Sigmoid colon (tissue), 6 donors: ENCODE measurements at regions not wholly inside any gene's neighbourhood (a gene's known extent, or its start where the extent isn't known, plus 50 kb on each side); places are given as distances from the start of the nearest gene placed in this dataset.

Experiments
- DNase-seq: peaks from one replicate; pipeline ENCODE4 v3.0.0-alpha.2; 2019
- H3K27ac ChIP-seq, 4 donors: fragments of 200-600 bp; sonication (generic); one replicate each; pipeline ENCODE4 v1.5.1; 2016 to 2019; ENCODE audit warnings: mild to moderate bottlenecking in 1 of 4
- H3K27me3 ChIP-seq, 3 donors: fragments of 200-600 bp; sonication (generic); one replicate each; pipeline ENCODE4 v1.5.1; 2019; ENCODE audit warnings: mild to moderate bottlenecking in 1 of 3
- H3K36me3 ChIP-seq, 4 donors: fragments of 200-600 bp; sonication (generic); one replicate each; pipeline ENCODE4 v1.5.1; 2016 to 2019
- H3K4me1 ChIP-seq, 4 donors: fragments of 200-600 bp; sonication (generic); one replicate each; pipeline ENCODE4 v1.5.1; 2017 to 2019
- H3K4me3 ChIP-seq, 4 donors: fragments of 200-600 bp; sonication (generic); one replicate each; pipeline ENCODE4 v1.5.1; 2017 to 2019; ENCODE audit warnings: mild to moderate bottlenecking in 2 of 4, moderate library complexity in 1 of 4
- H3K9me3 ChIP-seq, 4 donors: fragments of 200-600 bp in 3 of 4; sonication (generic) in 3 of 4; one replicate each; pipeline versions ENCODE4 v1.5.1 to v1.6.1; 2013 to 2019
- EP300 ChIP-seq, 4 donors: sonication (generic); formaldehyde crosslinking; IDR thresholded peaks; one replicate each; pipeline ENCODE4 v1.6.1; 2017; ENCODE audit warnings: antibody characterized with exemption in 4 of 4
- POLR2A ChIP-seq, 2 donors: fragments of 450-650 bp; IDR thresholded peaks; one replicate each; pipeline ENCODE4 v1.6.1; 2016; ENCODE audit warnings: antibody characterized with exemption in 2 of 2, mild to moderate bottlenecking in 2 of 2, moderate library complexity in 2 of 2
- POLR2AphosphoS5 ChIP-seq, 4 donors: sonication (generic); formaldehyde crosslinking; IDR thresholded peaks; one replicate each; pipeline ENCODE4 v1.6.1; 2017; ENCODE audit warnings: antibody characterized with exemption in 4 of 4
- WGBS, 2 donors: extraction: QIAGEN DNeasy Blood & Tissue Kit; methylation state at CpG; one replicate each; pipeline ENCODE4 v1.1.7; 2013; 5-methylcytosine and 5-hydroxymethylcytosine counted together
- intact Hi-C: fragments of 100-400 bp; cut with DNase I; formaldehyde crosslinking; loops from one replicate; pipeline ENCODE4 v1.15.1; 2023
- TF ChIP-seq, protein P1 (sequence below), 4 experiments: fragments of 450-650 bp in 3 of 4; fragments of 200-600 bp in 1 of 4; IDR thresholded peaks; one replicate each; pipeline ENCODE4 v1.5.1; 2016 to 2019; ENCODE audit warnings: antibody characterized with exemption in 4 of 4, mild to moderate bottlenecking in 3 of 4, moderate library complexity in 2 of 4
- donor health status: healthy with polysubstance abuse.
- donor health status: healthy.

DNA sequence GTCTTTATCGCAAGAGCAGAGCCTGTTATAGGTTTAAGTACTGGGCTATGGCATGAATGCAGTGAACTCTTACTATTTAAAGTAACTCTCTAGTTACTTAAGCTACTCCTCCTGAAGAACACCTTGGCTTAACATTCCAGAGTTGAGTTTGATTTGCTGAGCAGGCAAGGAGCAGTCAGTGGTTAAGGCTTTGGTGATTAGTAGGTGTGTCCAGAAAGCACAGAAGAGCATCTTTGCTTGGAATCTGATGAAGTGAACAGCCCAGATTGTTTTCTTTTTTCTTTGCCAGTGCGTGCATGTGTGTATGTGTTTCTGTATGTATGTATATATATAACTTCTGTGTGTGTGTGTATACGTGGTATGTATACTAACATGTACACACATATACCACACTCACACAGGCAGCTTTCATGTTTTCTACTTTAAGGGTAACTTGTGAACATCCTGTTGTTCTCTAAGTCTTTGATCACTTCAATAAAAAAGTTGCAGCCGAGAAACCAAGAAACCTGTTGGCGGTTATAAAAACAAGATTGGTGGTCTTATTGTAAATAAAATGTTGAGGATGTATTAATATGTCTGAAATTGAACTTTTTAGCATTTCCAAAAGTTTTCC lies 56.2 kb upstream of the TULP4 start:
- Histone ChIP-seq H3K4me1 (peaks cover 0 to 13% (median 5%) of the 10 kb centered on the region in 4 donors), H3K27ac (no peak overlapping the region), H3K4me3 (no peak overlapping the region), H3K36me3 (no peaks in the 10 kb centered on the region), H3K27me3 (no peaks in the 10 kb centered on the region), H3K9me3 (no peaks in the 10 kb centered on the region)
- no peak for TF ChIP-seq POLR2AphosphoS5 (IDR thresholded peaks at IDR 0.05)
- no peak for TF ChIP-seq EP300 (IDR thresholded peaks at IDR 0.05)
- no peak for TF ChIP-seq POLR2A (IDR thresholded peaks at IDR 0.05)
- TF ChIP-seq, protein P1, sequence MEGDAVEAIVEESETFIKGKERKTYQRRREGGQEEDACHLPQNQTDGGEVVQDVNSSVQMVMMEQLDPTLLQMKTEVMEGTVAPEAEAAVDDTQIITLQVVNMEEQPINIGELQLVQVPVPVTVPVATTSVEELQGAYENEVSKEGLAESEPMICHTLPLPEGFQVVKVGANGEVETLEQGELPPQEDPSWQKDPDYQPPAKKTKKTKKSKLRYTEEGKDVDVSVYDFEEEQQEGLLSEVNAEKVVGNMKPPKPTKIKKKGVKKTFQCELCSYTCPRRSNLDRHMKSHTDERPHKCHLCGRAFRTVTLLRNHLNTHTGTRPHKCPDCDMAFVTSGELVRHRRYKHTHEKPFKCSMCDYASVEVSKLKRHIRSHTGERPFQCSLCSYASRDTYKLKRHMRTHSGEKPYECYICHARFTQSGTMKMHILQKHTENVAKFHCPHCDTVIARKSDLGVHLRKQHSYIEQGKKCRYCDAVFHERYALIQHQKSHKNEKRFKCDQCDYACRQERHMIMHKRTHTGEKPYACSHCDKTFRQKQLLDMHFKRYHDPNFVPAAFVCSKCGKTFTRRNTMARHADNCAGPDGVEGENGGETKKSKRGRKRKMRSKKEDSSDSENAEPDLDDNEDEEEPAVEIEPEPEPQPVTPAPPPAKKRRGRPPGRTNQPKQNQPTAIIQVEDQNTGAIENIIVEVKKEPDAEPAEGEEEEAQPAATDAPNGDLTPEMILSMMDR (IDR thresholded peaks at IDR 0.05): no peak
- intact Hi-C loops: loop anchor here (10.0 kb wide), 1 partner anchor 621 kb away; no protein-coding TSS in a partner anchor
- 82 to 90% methylated on average over 5 of the region's 5 CpGs for WGBS, 2 donors
- no peak for DNase-seq

DNA sequence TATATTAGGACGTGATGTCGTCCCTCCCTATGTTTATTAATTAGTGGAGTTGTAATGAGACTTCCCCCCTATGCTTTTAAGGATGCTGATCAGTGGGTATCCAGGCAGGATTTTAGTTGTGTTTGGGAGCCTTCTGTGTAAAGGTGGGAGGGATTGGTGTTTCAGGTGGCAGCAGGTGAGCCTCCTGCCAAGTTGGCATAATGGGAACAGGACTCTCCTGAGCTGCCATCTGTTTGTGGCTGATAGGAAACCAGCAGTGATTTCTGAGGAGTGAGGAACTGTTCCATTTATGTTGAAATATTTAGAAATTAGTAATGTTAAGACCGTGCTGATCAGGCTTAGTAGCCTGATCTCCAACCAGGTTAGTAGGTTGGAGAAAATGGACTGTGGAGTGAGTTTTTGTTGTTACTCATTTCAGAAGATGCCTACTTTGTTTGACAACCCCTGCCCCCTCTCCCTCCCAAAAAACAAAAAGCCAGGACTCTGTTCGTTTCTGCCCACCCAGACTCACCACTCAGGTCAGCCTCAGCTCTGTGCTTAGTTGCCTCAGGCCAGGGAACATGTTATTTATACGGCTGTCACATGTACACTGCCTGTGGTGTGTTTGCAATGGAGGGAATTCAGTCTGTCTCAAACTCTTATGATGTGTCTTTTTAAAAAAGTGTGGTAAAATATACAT lies 55.4 kb upstream of the TULP4 start:
- DNase-seq: no peak
- Histone ChIP-seq H3K27ac (no peak overlapping the region), H3K4me3 (no peak overlapping the region), H3K27me3 (no peaks in the 10 kb centered on the region), H3K4me1 (peaks cover 0 to 13% (median 5%) of the 10 kb centered on the region in 4 donors), H3K9me3 (no peaks in the 10 kb centered on the region), H3K36me3 (no peaks in the 10 kb centered on the region)
- TF ChIP-seq POLR2AphosphoS5 (IDR thresholded peaks at IDR 0.05): no peak
- no peak for TF ChIP-seq EP300 (IDR thresholded peaks at IDR 0.05)
- TF ChIP-seq, protein P1 (IDR thresholded peaks at IDR 0.05): no peak
- TF ChIP-seq POLR2A (IDR thresholded peaks at IDR 0.05): no peak
- WGBS, 2 donors: 91 to 94% methylated on average over 5 of the region's 5 CpGs
- intact Hi-C loops: loop anchor here (10.0 kb wide), 1 partner anchor 622 kb away; no protein-coding TSS in a partner anchor

DNA sequence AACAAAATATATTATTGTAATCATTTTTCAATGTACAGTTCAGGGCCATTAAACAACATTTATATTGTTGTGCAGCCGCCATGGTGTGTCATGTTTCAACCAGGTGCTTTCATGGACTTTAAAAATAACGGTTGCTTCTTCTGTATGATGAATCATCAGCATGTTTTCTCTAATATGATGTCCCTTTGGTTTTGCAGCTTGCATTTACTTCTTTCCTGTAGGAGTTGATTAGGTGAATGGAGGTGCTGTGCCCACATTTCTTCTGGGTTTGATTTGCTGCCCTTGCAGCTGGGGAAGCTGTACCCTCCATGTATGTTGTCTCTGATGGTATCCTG lies 54.9 kb upstream of the TULP4 start:
- intact Hi-C loops: loop anchor here (10.0 kb wide), 1 partner anchor 623 kb away; no protein-coding TSS in a partner anchor
- no peaks in the 10 kb centered on the region for H3K27me3 ChIP-seq
- no peaks in the 10 kb centered on the region for H3K36me3 ChIP-seq
- TF ChIP-seq, protein P1 (IDR thresholded peaks at IDR 0.05): no peak
- TF ChIP-seq POLR2AphosphoS5 (IDR thresholded peaks at IDR 0.05): no peak
- TF ChIP-seq POLR2A (IDR thresholded peaks at IDR 0.05): no peak
- TF ChIP-seq EP300 (IDR thresholded peaks at IDR 0.05): no peak
- WGBS, 2 donors: 90 to 93% methylated on average over 2 of the region's 2 CpGs
- H3K27ac ChIP-seq: no peak overlapping the region
- no peak for DNase-seq
- H3K4me1 ChIP-seq: peaks cover 0 to 13% (median 5%) of the 10 kb centered on the region in 4 donors
- no peak overlapping the region for H3K4me3 ChIP-seq
- H3K9me3 ChIP-seq: no peaks in the 10 kb centered on the region

DNA sequence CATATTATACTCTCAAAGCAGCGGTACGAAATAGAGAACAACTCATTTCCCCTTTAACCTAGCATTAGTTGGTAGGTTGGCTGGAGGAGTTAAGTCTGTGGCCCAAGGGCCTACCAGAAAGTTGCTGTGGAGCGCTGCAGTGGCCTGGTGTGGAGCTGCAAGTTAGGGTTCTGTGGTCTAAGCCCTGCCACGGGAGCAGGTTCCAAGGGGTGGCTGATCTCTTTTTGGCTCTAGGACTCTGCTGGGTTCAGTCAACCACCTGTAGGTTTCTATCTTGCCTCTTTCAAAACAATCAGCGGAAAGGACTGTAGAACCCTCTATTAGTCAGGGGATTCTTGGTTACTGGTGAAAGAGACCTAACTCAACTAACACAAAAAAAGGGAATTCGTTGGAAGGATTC lies 54.5 kb upstream of the TULP4 start:
- Histone ChIP-seq H3K27ac (no peak overlapping the region), H3K4me1 (peaks cover 0 to 13% (median 5%) of the 10 kb centered on the region in 4 donors), H3K36me3 (no peaks in the 10 kb centered on the region), H3K9me3 (no peaks in the 10 kb centered on the region), H3K27me3 (no peaks in the 10 kb centered on the region), H3K4me3 (no peak overlapping the region)
- TF ChIP-seq POLR2AphosphoS5 (IDR thresholded peaks at IDR 0.05) (no peak), EP300 (IDR thresholded peaks at IDR 0.05) (no peak), POLR2A (IDR thresholded peaks at IDR 0.05) (no peak)
- TF ChIP-seq, protein P1 (IDR thresholded peaks at IDR 0.05): no peak
- intact Hi-C loops: loop anchor here (10.0 kb wide), 1 partner anchor 623 kb away; no protein-coding TSS in a partner anchor
- DNase-seq: no peak
- 94 to 96% methylated on average over 6 of the region's 6 CpGs for WGBS, 2 donors
